ENCODE measurements at regions not wholly inside any gene's neighbourhood (a gene's known extent, or its start where the extent isn't known, plus 50 kb on each side); places are given as distances from the start of the nearest gene placed in this dataset.

DNA sequence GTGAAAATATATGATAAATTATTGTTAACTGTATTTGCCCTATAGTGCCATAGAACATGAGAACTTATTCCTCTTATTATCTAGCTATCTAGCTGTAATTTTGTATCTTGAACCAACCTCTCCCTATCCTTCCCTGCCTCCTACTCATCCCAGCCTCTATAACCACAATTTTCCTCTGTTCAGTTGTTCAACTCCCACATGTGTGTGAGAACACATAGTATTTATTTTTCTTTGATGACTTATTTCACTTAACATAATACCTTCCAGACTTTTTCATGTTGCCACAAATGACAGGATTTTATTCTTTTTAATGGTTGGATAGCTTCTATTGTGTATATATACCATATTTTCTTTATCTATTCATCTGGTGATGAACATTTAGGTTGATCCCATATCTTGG, 85.4 kb upstream of the SUCLG2 start:
- TF ChIP-seq, protein P1, sequence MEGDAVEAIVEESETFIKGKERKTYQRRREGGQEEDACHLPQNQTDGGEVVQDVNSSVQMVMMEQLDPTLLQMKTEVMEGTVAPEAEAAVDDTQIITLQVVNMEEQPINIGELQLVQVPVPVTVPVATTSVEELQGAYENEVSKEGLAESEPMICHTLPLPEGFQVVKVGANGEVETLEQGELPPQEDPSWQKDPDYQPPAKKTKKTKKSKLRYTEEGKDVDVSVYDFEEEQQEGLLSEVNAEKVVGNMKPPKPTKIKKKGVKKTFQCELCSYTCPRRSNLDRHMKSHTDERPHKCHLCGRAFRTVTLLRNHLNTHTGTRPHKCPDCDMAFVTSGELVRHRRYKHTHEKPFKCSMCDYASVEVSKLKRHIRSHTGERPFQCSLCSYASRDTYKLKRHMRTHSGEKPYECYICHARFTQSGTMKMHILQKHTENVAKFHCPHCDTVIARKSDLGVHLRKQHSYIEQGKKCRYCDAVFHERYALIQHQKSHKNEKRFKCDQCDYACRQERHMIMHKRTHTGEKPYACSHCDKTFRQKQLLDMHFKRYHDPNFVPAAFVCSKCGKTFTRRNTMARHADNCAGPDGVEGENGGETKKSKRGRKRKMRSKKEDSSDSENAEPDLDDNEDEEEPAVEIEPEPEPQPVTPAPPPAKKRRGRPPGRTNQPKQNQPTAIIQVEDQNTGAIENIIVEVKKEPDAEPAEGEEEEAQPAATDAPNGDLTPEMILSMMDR (IDR thresholded peaks at IDR 0.05), result no peak
- no peak for TF ChIP-seq POLR2A (IDR thresholded peaks at IDR 0.05)

Data from vagina (tissue), 2 donors.